ENCODE measurements at regions not wholly inside any gene's neighbourhood (a gene's known extent, or its start where the extent isn't known, plus 50 kb on each side); places are given as distances from the start of the nearest gene placed in this dataset.

DNA sequence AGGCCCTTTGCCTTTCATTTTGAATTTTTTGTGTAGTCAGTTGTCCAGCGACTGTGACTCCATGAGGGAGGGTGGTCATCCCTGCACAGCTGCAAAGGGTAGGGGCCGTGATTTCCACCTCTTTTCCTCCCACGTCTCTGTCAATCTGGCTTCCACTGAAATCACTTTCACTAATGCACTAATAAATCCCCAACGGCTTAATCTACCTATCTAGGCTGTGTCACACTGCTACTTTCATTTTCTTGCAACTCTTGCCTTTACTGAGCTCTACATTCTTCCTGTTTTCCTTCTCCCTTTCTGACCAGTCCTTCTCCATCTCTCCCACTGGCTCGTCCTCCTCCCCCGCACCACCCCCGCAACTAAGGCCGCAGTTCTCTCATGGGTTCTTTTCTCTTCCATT is 212.3 kb upstream of the FOXN3 start:
- TF ChIP-seq, protein P1, sequence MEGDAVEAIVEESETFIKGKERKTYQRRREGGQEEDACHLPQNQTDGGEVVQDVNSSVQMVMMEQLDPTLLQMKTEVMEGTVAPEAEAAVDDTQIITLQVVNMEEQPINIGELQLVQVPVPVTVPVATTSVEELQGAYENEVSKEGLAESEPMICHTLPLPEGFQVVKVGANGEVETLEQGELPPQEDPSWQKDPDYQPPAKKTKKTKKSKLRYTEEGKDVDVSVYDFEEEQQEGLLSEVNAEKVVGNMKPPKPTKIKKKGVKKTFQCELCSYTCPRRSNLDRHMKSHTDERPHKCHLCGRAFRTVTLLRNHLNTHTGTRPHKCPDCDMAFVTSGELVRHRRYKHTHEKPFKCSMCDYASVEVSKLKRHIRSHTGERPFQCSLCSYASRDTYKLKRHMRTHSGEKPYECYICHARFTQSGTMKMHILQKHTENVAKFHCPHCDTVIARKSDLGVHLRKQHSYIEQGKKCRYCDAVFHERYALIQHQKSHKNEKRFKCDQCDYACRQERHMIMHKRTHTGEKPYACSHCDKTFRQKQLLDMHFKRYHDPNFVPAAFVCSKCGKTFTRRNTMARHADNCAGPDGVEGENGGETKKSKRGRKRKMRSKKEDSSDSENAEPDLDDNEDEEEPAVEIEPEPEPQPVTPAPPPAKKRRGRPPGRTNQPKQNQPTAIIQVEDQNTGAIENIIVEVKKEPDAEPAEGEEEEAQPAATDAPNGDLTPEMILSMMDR (IDR thresholded peaks at IDR 0.05; ENCODE audit: low read depth, low read length) = no peak
- H3K27ac ChIP-seq (ENCODE audit: low read depth, low read length) = no peak overlapping the region
- no peak for DNase-seq (ENCODE audit: low read depth, low spot score)
- POLR2A ChIA-PET = no interaction called here
- H3K27me3 ChIP-seq (ENCODE audit: control insufficient read depth, insufficient read depth, low read length) = no peaks in the 10 kb centered on the region
- CTCF ChIA-PET = no interaction called here
- no peak overlapping the region for H3K4me3 ChIP-seq (ENCODE audit: low read depth, low read length)
- H3K9me3 ChIP-seq (ENCODE audit: control insufficient read depth, insufficient read depth, low read length) = peaks cover 3% of the 10 kb centered on the region; the same call in 1 of the 2 replicates

DNA sequence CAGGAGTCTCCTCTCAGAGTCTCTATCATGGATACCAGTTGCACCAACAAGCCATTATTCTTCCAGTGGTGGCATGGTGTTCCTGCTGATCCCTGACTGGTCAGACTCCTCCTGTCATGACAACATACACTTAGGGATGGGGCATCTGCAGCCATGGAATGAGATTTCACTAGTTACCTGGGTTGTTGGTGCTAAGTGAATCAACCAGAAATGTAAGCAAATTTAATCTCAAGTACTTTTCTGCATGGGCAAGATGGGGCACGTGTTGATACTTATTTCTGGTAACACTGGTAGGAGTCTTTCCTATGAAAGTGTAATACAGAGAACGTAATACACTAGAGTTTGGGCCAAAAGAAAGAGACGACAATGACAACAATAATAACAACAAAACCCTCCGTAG is 211.5 kb upstream of the FOXN3 start:
- ChIA-PET CTCF (interaction anchor here (0.6 kb wide), 1 partner anchor 49 kb away, joined by 3 read pairs; no protein-coding TSS in a partner anchor), POLR2A (no interaction called here)
- Histone ChIP-seq H3K27me3 (ENCODE audit: control insufficient read depth, insufficient read depth, low read length) (no peaks in the 10 kb centered on the region), H3K4me3 (ENCODE audit: low read depth, low read length) (no peak overlapping the region), H3K27ac (ENCODE audit: low read depth, low read length) (no peak overlapping the region), H3K9me3 (ENCODE audit: control insufficient read depth, insufficient read depth, low read length) (peaks cover 3% of the 10 kb centered on the region; the same call in 1 of the 2 replicates)
- no peak for DNase-seq (ENCODE audit: low read depth, low spot score)
- TF ChIP-seq, protein P1 (IDR thresholded peaks at IDR 0.05; ENCODE audit: low read depth, low read length) = no peak

DNA sequence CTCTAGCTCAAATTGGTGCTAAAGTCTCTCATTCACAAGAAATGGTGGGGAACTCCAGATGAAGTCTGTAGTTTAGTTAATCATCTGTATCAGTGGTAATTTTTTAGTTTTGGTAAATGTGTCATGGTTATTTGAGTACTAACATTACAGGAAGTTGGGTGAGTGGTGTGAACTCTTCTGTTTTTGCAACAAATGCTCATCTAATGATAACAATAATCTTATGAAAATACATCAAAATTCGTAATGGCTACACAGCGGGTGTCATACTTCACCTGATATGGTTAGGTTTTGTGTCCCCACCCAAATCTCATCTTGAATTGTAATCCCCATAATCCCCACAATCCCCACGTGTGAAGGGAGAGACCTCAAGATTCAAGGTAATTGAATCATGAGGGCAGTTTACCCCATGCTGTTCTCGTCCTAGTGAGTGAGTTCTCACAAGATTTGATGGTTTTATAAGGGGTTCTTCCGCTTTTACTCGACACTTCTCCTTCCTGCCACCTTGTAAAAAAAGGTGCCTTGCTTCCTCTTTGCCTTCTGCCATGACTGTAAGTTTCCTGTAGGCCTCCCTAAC is 209.3 kb upstream of the FOXN3 start:
- Histone ChIP-seq H3K27me3 (ENCODE audit: control insufficient read depth, insufficient read depth, low read length) (no peaks in the 10 kb centered on the region), H3K4me3 (ENCODE audit: low read depth, low read length) (no peak overlapping the region), H3K27ac (ENCODE audit: low read depth, low read length) (no peak overlapping the region), H3K9me3 (ENCODE audit: control insufficient read depth, insufficient read depth, low read length) (peaks cover 3% of the 10 kb centered on the region; the same call in 1 of the 2 replicates)
- ChIA-PET CTCF (no interaction called here), POLR2A (no interaction called here)
- DNase-seq (ENCODE audit: low read depth, low spot score) = no peak
- TF ChIP-seq, protein P1 (IDR thresholded peaks at IDR 0.05; ENCODE audit: low read depth, low read length) = no peak

DNA sequence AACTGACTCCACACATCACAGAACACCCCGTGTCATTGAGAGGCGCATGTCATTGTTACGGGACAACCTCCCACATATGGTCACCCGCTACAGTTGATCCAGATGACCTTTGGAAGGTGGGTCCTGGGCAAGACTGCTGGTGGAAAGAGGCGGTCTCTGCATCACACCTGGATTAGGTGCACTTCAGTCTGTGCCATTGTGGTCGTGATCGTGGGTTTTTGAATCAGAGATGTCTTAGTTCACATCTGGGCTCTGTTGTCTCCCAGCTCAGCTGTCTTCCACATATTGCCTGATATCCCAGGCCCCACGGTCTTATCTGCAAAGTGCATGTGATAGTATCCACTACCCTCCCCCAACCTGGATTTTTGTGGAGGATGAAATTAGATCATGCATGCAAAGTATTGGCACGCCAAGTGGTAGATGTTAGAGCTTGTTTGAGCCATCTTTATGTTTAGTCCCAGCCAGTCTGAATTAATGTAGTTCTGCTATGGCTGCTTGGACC is 208.7 kb upstream of the FOXN3 start:
- Histone ChIP-seq H3K9me3 (ENCODE audit: control insufficient read depth, insufficient read depth, low read length) (peaks cover 3% of the 10 kb centered on the region; the same call in 1 of the 2 replicates), H3K4me3 (ENCODE audit: low read depth, low read length) (no peak overlapping the region), H3K27me3 (ENCODE audit: control insufficient read depth, insufficient read depth, low read length) (no peaks in the 10 kb centered on the region), H3K27ac (ENCODE audit: low read depth, low read length) (no peak overlapping the region)
- TF ChIP-seq, protein P1 (IDR thresholded peaks at IDR 0.05; ENCODE audit: low read depth, low read length) = no peak
- POLR2A ChIA-PET = no interaction called here
- no peak for DNase-seq (ENCODE audit: low read depth, low spot score)
- CTCF ChIA-PET = no interaction called here

DNA sequence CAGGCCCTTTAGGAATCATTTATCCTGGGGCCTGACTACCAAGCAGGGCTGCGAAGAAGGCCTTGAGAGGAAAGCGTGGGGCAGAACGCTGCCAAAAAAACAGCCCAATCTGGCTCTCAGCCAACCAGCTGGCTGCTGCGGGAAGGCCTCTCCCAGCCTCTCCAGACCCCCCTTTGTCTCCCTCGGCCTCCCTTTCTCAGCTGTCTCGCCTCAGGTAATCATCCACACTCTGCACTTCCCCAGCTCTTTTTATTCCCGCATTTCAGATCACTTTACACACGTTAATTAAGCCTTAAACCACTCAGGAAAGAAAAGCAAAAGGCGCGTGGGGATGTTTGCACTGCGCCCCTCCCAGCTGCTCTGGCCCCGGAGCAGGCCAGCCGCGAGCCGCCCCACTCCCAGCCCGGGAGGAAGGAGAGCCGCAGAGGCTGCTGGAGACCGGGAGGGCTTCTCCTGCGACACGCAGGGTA is 208.2 kb upstream of the FOXN3 start:
- TF ChIP-seq, protein P1 (IDR thresholded peaks at IDR 0.05; ENCODE audit: low read depth, low read length) = no peak
- H3K4me3 ChIP-seq (ENCODE audit: low read depth, low read length) = no peak overlapping the region
- H3K9me3 ChIP-seq (ENCODE audit: control insufficient read depth, insufficient read depth, low read length) = peaks cover 3% of the 10 kb centered on the region; the same call in 1 of the 2 replicates
- ChIA-PET CTCF (no interaction called here), POLR2A (no interaction called here)
- H3K27ac ChIP-seq (ENCODE audit: low read depth, low read length) = no peak overlapping the region
- no peak for DNase-seq (ENCODE audit: low read depth, low spot score)
- no peaks in the 10 kb centered on the region for H3K27me3 ChIP-seq (ENCODE audit: control insufficient read depth, insufficient read depth, low read length)

Measured in AG04450 (cell line).